Lower lobe of right lung (tissue), 2 donors: ENCODE measurements at regions not wholly inside any gene's neighbourhood (a gene's known extent, or its start where the extent isn't known, plus 50 kb on each side); places are given as distances from the start of the nearest gene placed in this dataset.

ENCODE experiments used
- ATAC-seq, 2 donors: fragments of 200-7000 bp; cut with Tn5 transposase; one replicate each; pipeline ENCODE4 v1.9.1; 2020 to 2022; ENCODE audit warnings: mild to moderate bottlenecking in 2 of 2, moderate library complexity in 2 of 2
- DNase-seq: peaks from one replicate; pipeline ENCODE4 v3.0.0-alpha.2; 2020
- H3K27ac ChIP-seq: fragments of 200-600 bp; one replicate; pipeline ENCODE4 v1.8.0; 2022
- H3K27me3 ChIP-seq: fragments of 200-600 bp; one replicate; pipeline ENCODE4 v1.8.0; 2022; ENCODE audit warnings: low read depth
- H3K36me3 ChIP-seq: fragments of 200-600 bp; one replicate; pipeline ENCODE4 v1.8.0; 2022; ENCODE audit warnings: mild to moderate bottlenecking
- H3K4me1 ChIP-seq: fragments of 200-600 bp; one replicate; pipeline ENCODE4 v1.8.0; 2022
- H3K4me3 ChIP-seq: fragments of 200-600 bp; one replicate; pipeline ENCODE4 v1.8.0; 2022; ENCODE audit warnings: mild to moderate bottlenecking
- H3K9me3 ChIP-seq: fragments of 200-600 bp; one replicate; pipeline ENCODE4 v1.8.0; 2022
- intact Hi-C: fragments of 100-400 bp; cut with DNase I; formaldehyde crosslinking; loops from one replicate; pipeline ENCODE4 v1.11.0; 2022
- TF ChIP-seq, protein P1 (sequence below): fragments of 200-600 bp; IDR thresholded peaks from one replicate; pipeline ENCODE4 v1.8.0; 2022; ENCODE audit warnings: antibody characterized with exemption, mild to moderate bottlenecking
- donor health status: DM: no; HTN: yes; CAD: no; lungs with severe emphysema.

DNA sequence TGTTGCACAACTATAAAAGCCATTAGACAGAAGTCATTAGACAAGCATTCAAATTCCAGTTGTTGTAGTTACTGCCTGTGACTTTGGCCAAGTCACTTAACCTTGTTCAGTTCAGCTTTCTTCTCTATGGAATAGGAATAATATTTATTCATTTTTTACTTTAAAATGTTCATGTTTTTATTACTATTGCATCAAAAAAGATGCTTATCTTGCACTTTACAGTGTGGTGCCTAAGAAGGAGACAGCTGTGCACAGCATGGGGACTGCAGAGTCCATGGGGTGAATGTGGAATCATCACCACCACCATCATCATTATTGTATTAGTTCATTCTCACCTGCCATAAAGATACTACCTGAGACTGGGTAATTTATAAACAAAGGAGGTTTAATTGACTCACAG is 504.2 kb downstream of the SOX2 start:
- intact Hi-C loops = no loop called here
- H3K4me1 ChIP-seq = peaks cover 7% of the 10 kb centered on the region
- TF ChIP-seq, protein P1, sequence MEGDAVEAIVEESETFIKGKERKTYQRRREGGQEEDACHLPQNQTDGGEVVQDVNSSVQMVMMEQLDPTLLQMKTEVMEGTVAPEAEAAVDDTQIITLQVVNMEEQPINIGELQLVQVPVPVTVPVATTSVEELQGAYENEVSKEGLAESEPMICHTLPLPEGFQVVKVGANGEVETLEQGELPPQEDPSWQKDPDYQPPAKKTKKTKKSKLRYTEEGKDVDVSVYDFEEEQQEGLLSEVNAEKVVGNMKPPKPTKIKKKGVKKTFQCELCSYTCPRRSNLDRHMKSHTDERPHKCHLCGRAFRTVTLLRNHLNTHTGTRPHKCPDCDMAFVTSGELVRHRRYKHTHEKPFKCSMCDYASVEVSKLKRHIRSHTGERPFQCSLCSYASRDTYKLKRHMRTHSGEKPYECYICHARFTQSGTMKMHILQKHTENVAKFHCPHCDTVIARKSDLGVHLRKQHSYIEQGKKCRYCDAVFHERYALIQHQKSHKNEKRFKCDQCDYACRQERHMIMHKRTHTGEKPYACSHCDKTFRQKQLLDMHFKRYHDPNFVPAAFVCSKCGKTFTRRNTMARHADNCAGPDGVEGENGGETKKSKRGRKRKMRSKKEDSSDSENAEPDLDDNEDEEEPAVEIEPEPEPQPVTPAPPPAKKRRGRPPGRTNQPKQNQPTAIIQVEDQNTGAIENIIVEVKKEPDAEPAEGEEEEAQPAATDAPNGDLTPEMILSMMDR = no peak
- H3K27me3 ChIP-seq = no peaks in the 10 kb centered on the region
- H3K36me3 ChIP-seq = no peaks in the 10 kb centered on the region
- H3K4me3 ChIP-seq = no peak overlapping the region
- no peak overlapping the region for H3K27ac ChIP-seq
- H3K9me3 ChIP-seq = no peaks in the 10 kb centered on the region
- DNase-seq = no peak
- no peak for ATAC-seq

DNA sequence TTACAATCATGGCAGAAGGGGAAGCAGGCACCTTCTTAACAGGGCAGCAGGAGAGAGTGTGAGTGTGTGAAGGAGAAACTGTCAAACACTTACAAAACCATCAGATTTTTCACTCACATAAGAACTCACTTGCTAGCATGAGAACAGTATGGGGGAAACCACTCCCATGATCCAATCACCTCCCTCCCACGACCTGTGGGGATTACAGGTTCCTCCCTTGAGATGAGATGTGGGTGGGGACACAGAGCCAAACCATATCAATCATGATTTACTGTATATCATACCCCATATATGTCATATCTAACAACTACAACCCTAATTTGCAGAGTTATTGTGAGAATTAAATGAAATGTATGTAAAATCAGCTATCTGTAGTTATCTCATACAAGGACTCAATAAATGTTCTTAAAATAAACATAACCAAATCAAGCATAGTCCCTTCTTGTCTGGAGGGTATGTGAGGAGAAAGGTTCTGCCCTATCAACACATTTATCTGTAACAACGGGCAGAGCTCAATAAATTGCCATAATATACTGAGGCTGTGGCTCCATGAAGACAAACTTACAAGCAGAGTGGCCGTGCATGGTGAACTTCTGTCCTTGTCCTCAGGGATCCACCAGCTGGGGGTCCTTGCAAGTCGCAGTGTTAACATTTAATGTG is 504.7 kb downstream of the SOX2 start:
- intact Hi-C loops = no loop called here
- H3K4me1 ChIP-seq = peaks cover 7% of the 10 kb centered on the region

DNA sequence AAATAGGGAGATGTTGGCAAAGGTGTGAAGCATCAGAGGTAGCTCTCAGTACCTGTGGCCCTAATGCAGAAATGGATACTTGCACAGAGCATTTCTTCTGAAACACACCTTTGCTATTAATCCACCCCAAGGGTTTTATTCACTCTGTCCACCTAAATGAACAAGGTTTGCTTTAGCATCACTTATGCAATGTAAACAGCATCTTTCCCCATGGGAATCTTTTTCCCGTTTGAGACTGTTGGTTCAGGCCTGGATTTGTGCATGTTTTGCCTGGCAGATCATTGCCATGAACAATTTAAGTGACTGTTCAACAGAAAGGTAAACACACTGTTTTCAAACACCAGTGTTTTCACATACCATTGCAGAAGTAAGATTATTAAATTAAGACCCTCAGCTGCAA is 508.3 kb downstream of the SOX2 start:
- peaks cover 5% of the 10 kb centered on the region for H3K9me3 ChIP-seq
- ATAC-seq (no peak), DNase-seq (no peak)
- H3K36me3 ChIP-seq = no peaks in the 10 kb centered on the region
- no peak overlapping the region for H3K27ac ChIP-seq
- no peak overlapping the region for H3K4me3 ChIP-seq
- intact Hi-C loops = no loop called here
- no peaks in the 10 kb centered on the region for H3K27me3 ChIP-seq
- TF ChIP-seq, protein P1 = no peak
- H3K4me1 ChIP-seq = no peaks in the 10 kb centered on the region

More for the DNA sequence above, 504.7 kb downstream of the SOX2 start:
- TF ChIP-seq, protein P1 = no peak
- Histone ChIP-seq H3K36me3 (no peaks in the 10 kb centered on the region), H3K4me3 (no peak overlapping the region), H3K9me3 (no peaks in the 10 kb centered on the region), H3K27ac (no peak overlapping the region), H3K27me3 (no peaks in the 10 kb centered on the region)
- DNase-seq = no peak
- ATAC-seq = no peak

DNA sequence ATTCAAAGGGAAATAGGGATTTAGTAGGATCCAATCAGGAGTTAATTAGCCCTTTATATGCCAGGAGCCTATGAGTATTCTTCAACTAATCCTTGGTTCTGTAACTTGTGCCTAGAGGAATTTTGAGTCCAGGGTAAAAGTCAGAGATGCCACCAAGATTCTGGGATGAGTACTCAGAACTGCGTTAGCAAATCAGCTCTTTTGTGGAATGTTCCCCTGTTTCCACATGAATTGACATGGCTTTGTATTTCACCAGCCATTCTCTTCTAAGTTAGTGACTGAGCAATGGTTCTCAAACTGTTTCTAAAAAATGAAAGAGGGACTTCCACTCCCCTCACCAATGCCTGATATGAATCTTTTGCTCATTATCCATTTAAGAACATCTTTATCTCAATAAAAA is 508.7 kb downstream of the SOX2 start:
- Histone ChIP-seq H3K4me1 (no peaks in the 10 kb centered on the region), H3K27ac (no peak overlapping the region), H3K36me3 (no peaks in the 10 kb centered on the region), H3K27me3 (no peaks in the 10 kb centered on the region), H3K9me3 (peaks cover 5% of the 10 kb centered on the region), H3K4me3 (no peak overlapping the region)
- TF ChIP-seq, protein P1 = no peak
- DNase-seq = no peak
- ATAC-seq = no peak
- intact Hi-C loops = no loop called here

DNA sequence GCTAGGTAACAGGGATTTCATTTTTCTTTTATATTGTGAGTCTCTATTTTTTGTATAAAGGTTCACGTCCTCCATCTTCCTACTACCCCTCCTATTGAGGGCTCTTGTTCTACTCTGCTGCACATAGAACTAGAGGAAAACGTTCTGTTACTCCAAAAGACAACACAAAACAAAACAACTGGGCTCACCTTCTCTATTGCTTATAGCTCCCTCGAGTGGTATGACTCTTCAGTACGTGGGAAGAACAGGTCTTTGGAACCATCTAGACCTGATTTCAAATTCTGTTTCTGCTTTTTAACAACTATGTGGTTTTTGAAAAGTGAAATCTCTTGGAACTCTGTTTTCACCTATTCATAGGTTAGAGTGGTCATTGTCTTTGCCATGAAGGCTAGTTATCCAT is 515.3 kb downstream of the SOX2 start:
- Histone ChIP-seq H3K27ac (no peak overlapping the region), H3K4me1 (no peaks in the 10 kb centered on the region), H3K9me3 (peaks cover 5% of the 10 kb centered on the region), H3K36me3 (no peaks in the 10 kb centered on the region), H3K4me3 (no peak overlapping the region), H3K27me3 (no peaks in the 10 kb centered on the region)
- TF ChIP-seq, protein P1 = no peak
- no peak for ATAC-seq
- DNase-seq = no peak
- intact Hi-C loops = no loop called here
